ENCODE measurements at regions not wholly inside any gene's neighbourhood (a gene's known extent, or its start where the extent isn't known, plus 50 kb on each side); places are given as distances from the start of the nearest gene placed in this dataset.

DNA sequence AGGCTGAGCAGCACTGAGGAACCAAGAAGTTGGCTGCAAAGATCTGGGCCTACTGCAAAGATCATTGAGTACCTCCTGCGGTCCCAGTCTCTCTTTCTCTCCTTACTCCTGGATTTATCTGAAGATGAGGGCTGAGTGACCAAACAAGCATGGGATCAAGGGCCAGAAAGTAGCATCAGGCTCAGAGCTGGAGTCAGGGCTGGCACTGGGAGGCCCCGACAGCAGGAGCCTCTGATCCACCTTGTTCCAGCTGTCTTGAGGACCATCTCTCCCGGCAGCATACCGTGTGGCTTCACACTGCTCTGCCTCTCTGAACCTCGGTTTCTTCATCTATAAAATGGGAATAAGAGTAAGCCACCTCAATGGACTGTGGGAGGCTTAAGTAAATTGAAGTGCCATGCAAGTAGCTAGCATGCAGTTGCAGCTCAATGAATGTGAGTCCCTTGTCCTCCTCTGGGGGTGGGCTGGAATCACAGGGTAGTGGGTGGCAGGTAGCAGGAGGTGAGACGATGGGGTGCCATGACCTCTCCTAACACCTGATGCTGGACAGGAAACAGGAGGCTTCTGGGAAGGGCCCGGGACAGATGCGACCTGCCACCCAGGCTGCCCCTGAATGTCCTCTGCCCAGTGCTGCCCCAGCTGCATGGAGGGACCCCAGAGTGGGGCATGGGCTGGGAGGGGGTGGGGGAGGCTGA is 52.5 kb upstream of the PRDM11 start:
- no peak for TF ChIP-seq EZH2 (IDR thresholded peaks at IDR 0.05; ENCODE audit: borderline replicate concordance, low read depth, low read length, severe bottlenecking)
- TF ChIP-seq, protein P1, sequence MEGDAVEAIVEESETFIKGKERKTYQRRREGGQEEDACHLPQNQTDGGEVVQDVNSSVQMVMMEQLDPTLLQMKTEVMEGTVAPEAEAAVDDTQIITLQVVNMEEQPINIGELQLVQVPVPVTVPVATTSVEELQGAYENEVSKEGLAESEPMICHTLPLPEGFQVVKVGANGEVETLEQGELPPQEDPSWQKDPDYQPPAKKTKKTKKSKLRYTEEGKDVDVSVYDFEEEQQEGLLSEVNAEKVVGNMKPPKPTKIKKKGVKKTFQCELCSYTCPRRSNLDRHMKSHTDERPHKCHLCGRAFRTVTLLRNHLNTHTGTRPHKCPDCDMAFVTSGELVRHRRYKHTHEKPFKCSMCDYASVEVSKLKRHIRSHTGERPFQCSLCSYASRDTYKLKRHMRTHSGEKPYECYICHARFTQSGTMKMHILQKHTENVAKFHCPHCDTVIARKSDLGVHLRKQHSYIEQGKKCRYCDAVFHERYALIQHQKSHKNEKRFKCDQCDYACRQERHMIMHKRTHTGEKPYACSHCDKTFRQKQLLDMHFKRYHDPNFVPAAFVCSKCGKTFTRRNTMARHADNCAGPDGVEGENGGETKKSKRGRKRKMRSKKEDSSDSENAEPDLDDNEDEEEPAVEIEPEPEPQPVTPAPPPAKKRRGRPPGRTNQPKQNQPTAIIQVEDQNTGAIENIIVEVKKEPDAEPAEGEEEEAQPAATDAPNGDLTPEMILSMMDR (IDR thresholded peaks at IDR 0.05; ENCODE audit: borderline replicate concordance, extremely low read depth, low read length, poor library complexity, severe bottlenecking), result no peak

Data from DND-41 (cell line).